OCI-LY3 (cell line): ENCODE measurements at regions not wholly inside any gene's neighbourhood (a gene's known extent, or its start where the extent isn't known, plus 50 kb on each side); places are given as distances from the start of the nearest gene placed in this dataset.

Experiments used
- H2AFZ ChIP-seq: fragments of 200-600, 300-600 bp; shearing (Covaris generic); 2 replicates; pipeline ENCODE4 v1.6.0; 2014; ENCODE audit warnings: antibody characterized with exemption, low read depth, low read length
- H3K27ac ChIP-seq: fragments of 200-600, 300-600 bp; sonication (generic); 2 replicates; pipeline ENCODE4 v1.5.1; 2014; ENCODE audit warnings: mild to moderate bottlenecking, low read length, moderate library complexity, mixed read lengths
- H3K27me3 ChIP-seq: fragments of 200-600, 300-600 bp; sonication (generic); 2 replicates; pipeline ENCODE4 v1.6.1; 2014; ENCODE audit warnings: low read depth, low read length, mixed read lengths
- H3K36me3 ChIP-seq: fragments of 200-600, 300-600 bp; sonication (generic); replicated peaks from 2 replicates; pipeline ENCODE3; 2014; ENCODE audit warnings: low read depth, low read length, mixed read lengths
- H3K4me1 ChIP-seq: fragments of 300-600, 200-600 bp; sonication (generic); 2 replicates; pipeline ENCODE4 v1.6.1; 2014; ENCODE audit warnings: low read length, mixed read lengths
- H3K4me2 ChIP-seq: fragments of 200-600, 300-600 bp; sonication (generic); 2 replicates; pipeline ENCODE4 v1.6.1; 2014; ENCODE audit warnings: low read length, mixed read lengths
- H3K4me3 ChIP-seq: fragments of 300-600, 200-600 bp; sonication (generic); 2 replicates; pipeline ENCODE4 v1.5.1; 2014; ENCODE audit warnings: antibody characterized with exemption, mild to moderate bottlenecking, low read length, moderate library complexity
- H3K79me2 ChIP-seq: fragments of 300-600, 200-600 bp; shearing (Covaris generic); 2 replicates; pipeline ENCODE4 v1.6.1; 2014; ENCODE audit warnings: mild to moderate bottlenecking, low read length, mixed read lengths
- H3K9ac ChIP-seq: fragments of 300-600, 200-600 bp; shearing (Covaris generic); 2 replicates; pipeline ENCODE4 v1.6.0; 2014; ENCODE audit warnings: mild to moderate bottlenecking, low read length, moderate library complexity
- H3K9me3 ChIP-seq: fragments of 200-600, 300-600 bp; shearing (Covaris generic); 2 replicates; pipeline ENCODE4 v1.6.1; 2014; ENCODE audit warnings: low read length, mixed read lengths; ENCODE audit not compliant: insufficient read depth
- H4K20me1 ChIP-seq: fragments of 200-600, 300-600 bp; sonication (generic); 2 replicates; pipeline ENCODE4 v1.6.1; 2016; ENCODE audit warnings: low read length, mixed read lengths; ENCODE audit not compliant: insufficient read depth
- CTCF ChIP-seq: fragments of 200-600, 300-600 bp; sonication (generic); IDR thresholded peaks from 2 replicates; pipeline ENCODE4 v1.5.1; 2014; ENCODE audit warnings: antibody characterized with exemption, low read length, low read depth
- EZH2phosphoT487 ChIP-seq: fragments of 200-600 bp; shearing (Covaris generic); IDR thresholded peaks from 2 replicates; pipeline ENCODE4 v1.6.1; 2018; ENCODE audit warnings: antibody characterized with exemption, mixed run types, low read depth

- no peak overlapping the region for H3K4me2 ChIP-seq
- H3K9ac ChIP-seq: no peak overlapping the region
- H2AFZ ChIP-seq: no peak overlapping the region
- no peak overlapping the region for H3K4me3 ChIP-seq
- H3K36me3 ChIP-seq: no peaks in the 10 kb centered on the region
- TF ChIP-seq CTCF (no peak), EZH2phosphoT487 (no peak)
- H3K4me1 ChIP-seq: no peaks in the 10 kb centered on the region
- H3K27me3 ChIP-seq: no peaks in the 10 kb centered on the region
- no peaks in the 10 kb centered on the region for H3K79me2 ChIP-seq
- H4K20me1 ChIP-seq: no peaks in the 10 kb centered on the region
- H3K27ac ChIP-seq: no peak overlapping the region
- no peaks in the 10 kb centered on the region for H3K9me3 ChIP-seq
Observed at GRCh38 chr12:43131301-43131700, 420.7 kb downstream of the ADAMTS20 start.

- no peaks in the 10 kb centered on the region for H3K27me3 ChIP-seq
- no peak overlapping the region for H3K4me2 ChIP-seq
- no peaks in the 10 kb centered on the region for H3K4me1 ChIP-seq
- no peaks in the 10 kb centered on the region for H3K36me3 ChIP-seq
- H2AFZ ChIP-seq: no peak overlapping the region
- no peak overlapping the region for H3K4me3 ChIP-seq
- TF ChIP-seq CTCF (no peak), EZH2phosphoT487 (no peak)
- no peaks in the 10 kb centered on the region for H4K20me1 ChIP-seq
- no peak overlapping the region for H3K9ac ChIP-seq
- no peaks in the 10 kb centered on the region for H3K79me2 ChIP-seq
- H3K9me3 ChIP-seq: no peaks in the 10 kb centered on the region
- H3K27ac ChIP-seq: no peak overlapping the region
Observed at GRCh38 chr12:43127886-43128549, 424.0 kb downstream of the ADAMTS20 start.

- Histone ChIP-seq H3K4me3 (no peak overlapping the region), H3K27ac (no peak overlapping the region), H3K4me1 (no peaks in the 10 kb centered on the region), H3K27me3 (no peaks in the 10 kb centered on the region), H3K9ac (no peak overlapping the region), H3K9me3 (no peaks in the 10 kb centered on the region), H3K4me2 (no peak overlapping the region), H3K79me2 (no peaks in the 10 kb centered on the region), H3K36me3 (no peaks in the 10 kb centered on the region), H4K20me1 (no peaks in the 10 kb centered on the region), H2AFZ (no peak overlapping the region)
- TF ChIP-seq CTCF (no peak), EZH2phosphoT487 (no peak)
Observed at GRCh38 chr12:43126652-43127375, 425.2 kb downstream of the ADAMTS20 start.

- no peaks in the 10 kb centered on the region for H3K27me3 ChIP-seq
- H3K36me3 ChIP-seq: no peaks in the 10 kb centered on the region
- H3K27ac ChIP-seq: no peak overlapping the region
- no peaks in the 10 kb centered on the region for H3K9me3 ChIP-seq
- H4K20me1 ChIP-seq: no peaks in the 10 kb centered on the region
- H3K4me2 ChIP-seq: no peak overlapping the region
- H3K4me3 ChIP-seq: no peak overlapping the region
- H2AFZ ChIP-seq: no peak overlapping the region
- H3K4me1 ChIP-seq: no peaks in the 10 kb centered on the region
- no peak for TF ChIP-seq EZH2phosphoT487
- TF ChIP-seq CTCF: no peak
- H3K9ac ChIP-seq: no peak overlapping the region
- H3K79me2 ChIP-seq: no peaks in the 10 kb centered on the region
Observed at GRCh38 chr12:43123461-43123860, 428.5 kb downstream of the ADAMTS20 start.
